SU-DHL-6 (cell line): ENCODE measurements at regions not wholly inside any gene's neighbourhood (a gene's known extent, or its start where the extent isn't known, plus 50 kb on each side); places are given as distances from the start of the nearest gene placed in this dataset.

Experiments used
- EZH2phosphoT487 ChIP-seq: fragments of 200-600 bp; sonication (generic), shearing (Covaris generic); conservative IDR thresholded peaks from 2 replicates; pipeline ENCODE4 v1.6.1; 2018; ENCODE audit warnings: mild to moderate bottlenecking, antibody characterized with exemption, low read length, moderate library complexity, mixed read lengths
- TF ChIP-seq, protein P1 (sequence below): fragments of 200-600 bp; sonication (generic); IDR thresholded peaks from one replicate; pipeline ENCODE4 v1.5.1; 2017; ENCODE audit warnings: antibody characterized with exemption, mild to moderate bottlenecking, low read length, moderate library complexity; ENCODE audit not compliant: insufficient read depth, poor library complexity, severe bottlenecking

DNA sequence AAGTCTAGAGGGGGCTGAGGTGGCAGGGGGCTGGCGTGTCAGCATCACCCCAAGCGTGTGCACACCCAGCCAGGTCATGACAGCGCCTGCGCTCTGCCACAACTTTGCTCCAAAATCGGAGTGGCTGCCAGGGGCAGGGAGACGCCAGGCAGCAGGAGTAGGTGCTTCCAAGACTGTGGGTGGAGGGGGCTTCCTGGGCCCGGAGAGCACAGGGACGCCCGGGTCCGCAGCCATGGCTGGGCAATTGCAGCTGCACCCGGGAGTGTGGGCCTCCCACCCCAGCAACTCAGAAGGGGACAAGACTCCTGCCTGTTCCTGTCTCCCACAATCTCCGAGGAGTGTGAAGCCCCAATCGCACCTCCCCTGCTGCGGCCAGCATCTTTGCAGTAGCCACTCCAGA, 53.1 kb upstream of the CYYR1 start:
- no peak for TF ChIP-seq EZH2phosphoT487
- TF ChIP-seq, protein P1, sequence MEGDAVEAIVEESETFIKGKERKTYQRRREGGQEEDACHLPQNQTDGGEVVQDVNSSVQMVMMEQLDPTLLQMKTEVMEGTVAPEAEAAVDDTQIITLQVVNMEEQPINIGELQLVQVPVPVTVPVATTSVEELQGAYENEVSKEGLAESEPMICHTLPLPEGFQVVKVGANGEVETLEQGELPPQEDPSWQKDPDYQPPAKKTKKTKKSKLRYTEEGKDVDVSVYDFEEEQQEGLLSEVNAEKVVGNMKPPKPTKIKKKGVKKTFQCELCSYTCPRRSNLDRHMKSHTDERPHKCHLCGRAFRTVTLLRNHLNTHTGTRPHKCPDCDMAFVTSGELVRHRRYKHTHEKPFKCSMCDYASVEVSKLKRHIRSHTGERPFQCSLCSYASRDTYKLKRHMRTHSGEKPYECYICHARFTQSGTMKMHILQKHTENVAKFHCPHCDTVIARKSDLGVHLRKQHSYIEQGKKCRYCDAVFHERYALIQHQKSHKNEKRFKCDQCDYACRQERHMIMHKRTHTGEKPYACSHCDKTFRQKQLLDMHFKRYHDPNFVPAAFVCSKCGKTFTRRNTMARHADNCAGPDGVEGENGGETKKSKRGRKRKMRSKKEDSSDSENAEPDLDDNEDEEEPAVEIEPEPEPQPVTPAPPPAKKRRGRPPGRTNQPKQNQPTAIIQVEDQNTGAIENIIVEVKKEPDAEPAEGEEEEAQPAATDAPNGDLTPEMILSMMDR: no peak
